Thyroid gland (tissue), 4 donors: ENCODE measurements at regions not wholly inside any gene's neighbourhood (a gene's known extent, or its start where the extent isn't known, plus 50 kb on each side); places are given as distances from the start of the nearest gene placed in this dataset.

ENCODE experiments used
- POLR2A ChIP-seq, 2 donors: fragments of 450-650 bp; IDR thresholded peaks; one replicate each; pipeline ENCODE4 v1.6.1; 2017; ENCODE audit warnings: antibody characterized with exemption in 2 of 2, mild to moderate bottlenecking in 2 of 2, moderate library complexity in 1 of 2
- TF ChIP-seq, protein P1 (sequence below), 6 experiments: fragments of 200-600 bp in 3 of 6; fragments of 450-650 bp in 3 of 6; sonication (generic) in 3 of 6; IDR thresholded peaks; one replicate each; pipeline ENCODE4 v1.5.1; 2016 to 2019; ENCODE audit warnings: antibody characterized with exemption in 6 of 6, mild to moderate bottlenecking in 2 of 6, inconsistent platforms in 1 of 6, moderate library complexity in 1 of 6

- TF ChIP-seq, protein P1, sequence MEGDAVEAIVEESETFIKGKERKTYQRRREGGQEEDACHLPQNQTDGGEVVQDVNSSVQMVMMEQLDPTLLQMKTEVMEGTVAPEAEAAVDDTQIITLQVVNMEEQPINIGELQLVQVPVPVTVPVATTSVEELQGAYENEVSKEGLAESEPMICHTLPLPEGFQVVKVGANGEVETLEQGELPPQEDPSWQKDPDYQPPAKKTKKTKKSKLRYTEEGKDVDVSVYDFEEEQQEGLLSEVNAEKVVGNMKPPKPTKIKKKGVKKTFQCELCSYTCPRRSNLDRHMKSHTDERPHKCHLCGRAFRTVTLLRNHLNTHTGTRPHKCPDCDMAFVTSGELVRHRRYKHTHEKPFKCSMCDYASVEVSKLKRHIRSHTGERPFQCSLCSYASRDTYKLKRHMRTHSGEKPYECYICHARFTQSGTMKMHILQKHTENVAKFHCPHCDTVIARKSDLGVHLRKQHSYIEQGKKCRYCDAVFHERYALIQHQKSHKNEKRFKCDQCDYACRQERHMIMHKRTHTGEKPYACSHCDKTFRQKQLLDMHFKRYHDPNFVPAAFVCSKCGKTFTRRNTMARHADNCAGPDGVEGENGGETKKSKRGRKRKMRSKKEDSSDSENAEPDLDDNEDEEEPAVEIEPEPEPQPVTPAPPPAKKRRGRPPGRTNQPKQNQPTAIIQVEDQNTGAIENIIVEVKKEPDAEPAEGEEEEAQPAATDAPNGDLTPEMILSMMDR (IDR thresholded peaks at IDR 0.05) = no peak
- TF ChIP-seq POLR2A (IDR thresholded peaks at IDR 0.05) = no peak
Measured at GRCh38 chr5:18662231-18662630, 1028.0 kb downstream of the TAF11L14 start.
